Fibroblast of upper back skin (primary cell): ENCODE measurements at regions not wholly inside any gene's neighbourhood (a gene's known extent, or its start where the extent isn't known, plus 50 kb on each side); places are given as distances from the start of the nearest gene placed in this dataset.

Experiments
- DNase-seq: peaks from one replicate; pipeline ENCODE4 v3.0.0-alpha.2; 2013

- DNase-seq = peak; percentile 60
These were observed 112.6 kb upstream of the NT5C1B start for GRCh38 chr2:18701981-18702380.

GRCh38 chr2:18701546-18701945, 112.2 kb upstream of the NT5C1B start:
- no peak for DNase-seq

GRCh38 chr2:18690342-18690741, 101.0 kb upstream of the NT5C1B start:
- DNase-seq = no peak

- DNase-seq = peak; percentile 38
These were observed 95.1 kb upstream of the NT5C1B start for GRCh38 chr2:18684206-18685038.

GRCh38 chr2:18682681-18683080, 93.3 kb upstream of the NT5C1B start:
- DNase-seq = no peak

GRCh38 chr2:18677280-18677679, 87.9 kb upstream of the NT5C1B start:
- no peak for DNase-seq

GRCh38 chr2:18674309-18674708, 84.9 kb upstream of the NT5C1B start:
- DNase-seq = no peak

GRCh38 chr2:18671363-18671762, 82.0 kb upstream of the NT5C1B start:
- DNase-seq = no peak

- no peak for DNase-seq
These were observed 78.9 kb upstream of the NT5C1B start for GRCh38 chr2:18668221-18668620.

GRCh38 chr2:18664421-18664820, 75.1 kb upstream of the NT5C1B start:
- DNase-seq = no peak

GRCh38 chr2:18663861-18664260, 74.5 kb upstream of the NT5C1B start:
- DNase-seq = no peak

GRCh38 chr2:18662689-18663088, 73.3 kb upstream of the NT5C1B start:
- DNase-seq = no peak

- no peak for DNase-seq
These were observed 70.5 kb upstream of the NT5C1B start for GRCh38 chr2:18659915-18660314.

- no peak for DNase-seq
These were observed 66.7 kb upstream of the NT5C1B start for GRCh38 chr2:18656048-18656447.

GRCh38 chr2:18651842-18652774, 62.7 kb upstream of the NT5C1B start:
- DNase-seq = peak; percentile 86

GRCh38 chr2:18650221-18650620, 60.9 kb upstream of the NT5C1B start:
- DNase-seq = no peak

GRCh38 chr2:18649502-18650135, 60.2 kb upstream of the NT5C1B start:
- no peak for DNase-seq

- no peak for DNase-seq
These were observed 58.8 kb upstream of the NT5C1B start for GRCh38 chr2:18648161-18648560.

GRCh38 chr2:18647731-18648130, 58.4 kb upstream of the NT5C1B start:
- no peak for DNase-seq

GRCh38 chr2:18645315-18645714, 55.9 kb upstream of the NT5C1B start:
- DNase-seq = no peak

- no peak for DNase-seq
These were observed 54.7 kb upstream of the NT5C1B start for GRCh38 chr2:18644115-18644462.

- no peak for DNase-seq
These were observed 54.2 kb upstream of the NT5C1B start for GRCh38 chr2:18643326-18644114.

- no peak for DNase-seq
These were observed 52.5 kb upstream of the NT5C1B start for GRCh38 chr2:18641823-18642222.
